ENCODE measurements at regions not wholly inside any gene's neighbourhood (a gene's known extent, or its start where the extent isn't known, plus 50 kb on each side); places are given as distances from the start of the nearest gene placed in this dataset.
"Not testable (repeated sequence)": the region's sequence is repeated elsewhere in the genome, so short reads cannot be mapped to it uniquely, and the experiment has no call there.

DNA sequence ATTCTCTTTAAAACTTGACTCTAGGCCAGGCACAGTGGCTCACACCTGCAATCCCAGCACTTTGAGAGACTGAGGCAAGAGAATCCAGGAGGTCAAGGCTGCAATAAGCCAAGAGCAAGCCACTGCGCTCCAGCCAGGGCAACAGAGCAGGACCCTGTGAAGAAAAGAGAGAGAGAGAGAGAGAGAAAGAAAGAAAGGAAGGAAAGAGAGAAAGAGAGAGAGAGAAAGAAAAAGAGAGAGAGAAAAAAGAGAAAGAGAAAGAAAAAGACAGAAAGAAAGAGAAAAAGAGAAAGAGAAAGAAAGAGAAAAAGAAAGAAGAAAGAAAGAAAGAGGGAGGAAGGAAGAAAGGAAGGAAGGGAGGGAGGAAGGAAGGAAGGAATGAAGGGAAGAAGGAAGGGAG, 76.7 kb downstream of the RIN2 start:
- DNase-seq (ENCODE audit: low spot score), result no peak

DNA sequence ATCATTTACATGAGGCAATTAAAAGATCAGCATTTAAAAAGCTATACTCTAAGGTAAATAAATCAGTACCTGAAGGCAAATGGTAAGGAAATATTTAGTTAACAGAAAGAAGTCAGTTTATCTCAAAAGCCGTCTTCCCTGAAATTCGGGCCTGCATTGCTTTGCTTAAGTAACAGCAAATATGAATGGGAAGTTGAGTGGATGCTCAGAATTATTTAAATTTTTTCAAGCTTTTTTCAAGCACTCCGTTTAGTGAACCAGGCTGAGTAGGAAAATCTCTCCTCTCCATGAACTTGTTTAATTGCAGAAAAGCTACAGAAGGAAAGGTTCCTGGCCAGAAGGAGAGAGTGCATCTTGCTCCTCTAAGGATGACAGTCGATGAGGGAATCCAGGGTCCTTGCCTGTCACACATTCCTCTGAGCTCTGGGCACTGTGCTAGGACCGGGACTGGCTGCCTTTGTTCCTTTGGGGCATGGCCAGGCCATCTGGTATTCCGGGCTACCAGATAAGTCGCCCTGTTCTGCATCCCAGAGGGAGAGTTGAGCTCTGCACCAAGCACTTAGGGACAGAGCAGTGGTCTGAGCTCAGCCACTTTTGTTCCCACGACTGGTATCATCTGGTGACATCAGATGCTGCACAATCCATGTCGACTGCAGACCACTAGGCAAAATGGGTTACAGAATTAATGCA, 77.6 kb downstream of the RIN2 start:
- DNase-seq (ENCODE audit: low spot score), result no peak

DNA sequence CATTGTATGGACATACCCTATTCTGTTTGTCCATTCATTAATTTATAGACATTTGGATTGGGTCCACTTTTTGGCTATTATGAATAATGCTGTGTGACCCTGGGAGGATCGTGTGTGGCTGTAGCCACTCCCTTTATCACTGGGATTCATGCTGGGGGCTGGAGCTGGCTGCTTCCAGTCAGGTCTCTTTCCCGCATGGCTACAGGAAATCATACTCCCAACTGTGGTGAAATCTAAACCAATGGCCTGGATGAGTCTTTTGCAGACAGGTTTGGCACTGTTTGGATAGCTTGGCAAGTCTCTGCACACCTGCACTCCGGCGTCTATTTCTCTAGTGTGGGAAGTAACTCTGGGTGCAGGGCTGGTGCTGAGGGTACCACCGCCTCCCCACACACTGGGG, 80.4 kb downstream of the RIN2 start:
- DNase-seq (ENCODE audit: low spot score), result no peak

DNA sequence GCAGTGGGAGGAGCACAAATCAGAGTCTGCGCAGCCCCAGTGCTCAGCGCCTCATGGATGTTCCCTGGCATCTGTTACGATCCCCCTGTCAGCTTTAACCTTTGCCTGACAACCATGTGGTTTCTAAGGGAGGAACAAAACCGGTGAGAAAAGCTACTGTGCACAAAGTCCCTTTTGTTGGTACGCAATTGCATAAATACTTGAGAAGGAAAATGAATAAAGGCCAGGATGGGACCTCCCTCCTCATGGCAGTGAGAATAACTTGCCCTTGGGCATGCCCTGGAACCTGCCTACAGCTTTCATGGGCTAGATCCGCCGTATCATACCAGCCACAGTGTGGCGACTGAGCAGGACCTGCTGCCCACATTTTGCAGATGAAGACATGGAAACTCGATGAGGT, 81.0 kb downstream of the RIN2 start:
- no peak for DNase-seq (ENCODE audit: low spot score)

DNA sequence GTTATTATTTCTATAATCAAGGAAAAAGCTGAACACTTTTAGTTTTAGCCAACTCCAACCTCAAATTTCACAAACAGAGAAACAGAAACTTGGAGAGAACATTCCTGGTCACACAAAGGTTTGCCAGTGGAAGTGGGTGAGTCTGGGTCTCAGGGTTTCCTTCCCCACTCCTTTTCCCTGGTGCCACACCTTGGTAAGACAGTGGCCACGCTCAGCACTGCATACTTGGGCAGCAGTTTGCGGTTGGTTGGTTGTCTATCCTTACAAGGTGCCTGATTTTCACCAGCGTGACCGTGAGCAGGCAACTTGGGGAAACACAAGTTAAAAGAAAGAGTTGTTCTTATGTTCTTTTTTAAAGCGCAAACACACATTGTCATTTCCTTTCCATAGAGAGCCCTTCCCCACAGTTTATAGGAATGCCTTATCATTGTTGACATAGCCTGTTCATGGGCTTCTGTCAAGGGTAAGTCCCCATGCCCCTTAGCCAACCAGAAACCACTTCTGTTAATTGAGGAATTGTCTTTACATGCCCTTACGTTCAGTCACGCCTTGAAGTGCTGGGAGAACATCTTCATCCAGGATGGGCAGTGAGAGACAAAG, 82.2 kb downstream of the RIN2 start:
- no peak for DNase-seq (ENCODE audit: low spot score)

DNA sequence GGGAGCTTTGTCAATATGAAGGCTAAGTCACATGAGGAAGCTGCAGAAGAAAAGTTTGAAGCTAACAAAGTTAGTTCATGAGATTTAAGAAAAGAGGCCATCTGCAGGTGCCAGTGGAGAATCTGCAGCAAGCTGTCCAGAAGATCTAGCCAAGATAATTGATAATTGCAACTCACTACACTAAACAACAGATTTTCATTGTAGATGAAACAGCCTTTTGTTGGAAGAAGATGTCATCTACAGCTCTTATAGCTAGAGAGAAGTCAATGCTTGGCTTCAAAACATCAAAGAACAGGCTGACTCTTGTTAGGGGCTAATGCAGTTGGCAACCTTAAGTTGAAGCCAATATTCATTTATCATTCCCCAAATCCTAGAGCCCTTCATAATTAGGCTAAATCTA, 83.7 kb downstream of the RIN2 start:
- no peak for DNase-seq (ENCODE audit: low spot score)

DNA sequence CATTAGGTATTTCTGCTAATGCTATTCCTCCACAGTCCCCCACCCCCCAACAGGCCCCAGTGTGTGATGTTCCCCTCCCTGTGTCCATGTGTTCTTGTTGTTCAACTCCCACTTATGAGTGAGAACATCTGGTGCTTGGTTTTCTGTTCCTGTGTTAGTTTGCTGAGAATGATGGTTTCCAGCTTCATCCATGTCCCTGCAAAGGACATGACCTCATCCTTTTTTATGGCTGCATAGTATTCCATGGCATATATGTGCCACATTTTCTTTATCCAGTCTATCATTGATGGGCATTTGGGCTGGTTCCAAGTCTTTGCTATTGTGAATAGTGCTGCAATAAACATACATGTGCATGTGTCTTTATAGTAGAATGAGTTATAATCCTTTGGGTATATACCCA, 86.8 kb downstream of the RIN2 start:
- not testable (repeated sequence) for DNase-seq (ENCODE audit: low spot score)

DNA sequence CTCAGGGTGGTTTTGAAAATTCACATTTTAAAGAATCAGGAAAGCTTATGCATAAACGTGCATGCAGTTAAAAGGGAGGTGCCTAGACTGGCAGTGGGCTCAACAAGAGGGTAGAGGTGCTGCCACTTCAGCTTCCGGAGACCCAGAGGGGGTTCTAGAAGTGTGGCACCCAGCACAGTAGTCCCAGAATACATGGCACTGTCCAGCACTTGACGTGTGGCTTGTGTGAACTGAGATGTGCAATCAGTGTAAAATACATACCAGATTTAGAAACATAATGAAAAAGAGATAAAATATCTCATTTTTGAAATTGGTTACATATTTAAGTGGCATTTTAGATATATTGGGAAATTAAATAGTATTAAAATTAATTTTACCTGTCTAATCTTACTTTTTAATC, 89.3 kb downstream of the RIN2 start:
- no peak for DNase-seq (ENCODE audit: low spot score)

DNA sequence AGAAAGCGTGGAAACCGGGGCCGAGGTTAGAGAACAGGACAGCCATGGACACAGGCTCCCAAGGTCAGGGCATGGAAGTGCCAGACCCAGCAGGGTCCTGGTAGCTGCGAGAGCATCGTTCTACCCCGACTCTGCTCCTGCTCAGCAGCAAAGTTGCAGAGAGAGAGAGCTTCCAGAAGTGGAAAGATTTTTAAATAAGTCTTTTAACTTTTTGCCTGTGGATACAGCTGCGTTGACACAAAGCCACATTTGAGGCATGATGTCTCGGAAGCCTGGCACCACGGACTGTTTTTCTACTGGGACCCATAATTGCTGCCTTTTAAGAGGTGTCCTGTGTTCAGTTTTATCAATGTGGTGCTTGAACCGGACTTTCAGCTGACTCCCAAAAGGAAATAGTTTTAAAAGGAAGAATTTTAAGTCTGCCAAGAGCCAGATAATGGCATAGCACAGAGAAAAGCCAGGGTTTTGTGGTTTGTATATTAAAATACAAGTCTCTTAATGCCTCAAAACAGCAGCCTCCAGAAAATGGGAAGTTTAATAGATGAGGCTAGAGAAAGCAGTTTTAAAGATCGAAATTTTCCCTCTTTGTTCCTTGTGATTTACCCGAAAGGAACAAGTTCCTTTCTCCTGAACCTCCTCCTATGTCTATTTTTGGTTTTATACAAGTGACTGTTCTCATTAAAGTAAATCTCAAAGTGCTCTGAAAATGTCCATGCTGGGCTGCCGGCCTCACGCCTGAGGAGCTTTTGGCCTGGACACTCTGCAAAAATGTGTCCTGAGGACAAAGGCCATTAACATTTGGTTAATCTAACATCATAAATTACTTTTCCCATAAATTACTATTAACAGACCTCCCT, 91.5 kb downstream of the RIN2 start:
- DNase-seq (ENCODE audit: low spot score), result no peak

DNA sequence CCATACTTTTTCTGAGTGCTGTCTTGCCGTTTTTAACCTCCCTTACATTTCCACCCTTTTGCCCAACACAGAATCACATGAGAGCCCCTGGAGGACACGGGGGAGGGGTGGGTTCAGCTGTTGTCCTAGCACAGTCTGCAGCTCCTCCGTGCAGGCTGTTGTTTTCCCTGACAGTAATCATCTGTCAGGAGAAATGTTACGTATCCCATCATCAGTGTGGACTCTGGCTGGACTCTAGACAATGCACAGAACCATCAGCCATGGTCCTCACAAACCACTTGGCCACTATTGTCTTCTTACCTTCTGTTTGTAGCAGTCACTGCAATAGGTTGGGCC, 92.1 kb downstream of the RIN2 start:
- no peak for DNase-seq (ENCODE audit: low spot score)

DNA sequence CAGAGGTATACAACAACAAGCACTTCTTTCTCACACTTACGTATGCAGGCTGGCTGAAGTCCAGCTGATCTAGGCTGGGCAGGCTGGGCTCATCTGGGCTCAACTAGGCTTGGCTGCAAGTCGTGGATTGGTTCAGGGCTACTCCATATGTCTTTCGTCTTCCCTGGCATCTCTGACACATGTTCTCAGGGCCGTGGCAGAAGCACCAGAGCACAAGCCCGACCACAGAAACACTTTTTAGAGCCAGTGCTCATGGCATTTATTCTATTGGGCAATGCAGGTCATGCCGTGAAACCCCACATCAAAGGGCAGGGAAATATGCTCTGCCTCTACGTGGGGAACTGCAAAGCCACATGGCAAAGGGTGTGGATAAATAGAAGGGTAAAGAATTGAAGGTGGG, 93.8 kb downstream of the RIN2 start:
- no peak for DNase-seq (ENCODE audit: low spot score)

DNA sequence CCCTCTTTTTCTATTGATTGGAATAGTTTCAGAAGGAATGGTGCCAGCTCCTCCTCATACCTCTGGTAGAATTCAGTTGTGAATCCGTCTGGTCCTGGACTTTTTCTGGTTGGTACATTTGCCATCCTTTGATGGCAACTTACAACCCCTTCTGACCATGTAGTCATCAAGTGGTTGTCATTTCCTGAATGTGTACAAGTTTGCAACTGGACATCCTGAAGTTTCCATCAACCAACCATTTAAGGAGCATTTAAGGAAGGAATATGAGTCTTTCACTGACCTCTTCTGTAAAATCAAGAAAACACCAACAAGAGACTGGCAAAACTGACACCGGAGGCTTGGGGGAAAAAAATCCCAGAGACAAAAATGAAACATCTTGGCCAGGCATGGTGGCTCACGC, 97.4 kb downstream of the RIN2 start:
- DNase-seq (ENCODE audit: low spot score), result no peak

DNA sequence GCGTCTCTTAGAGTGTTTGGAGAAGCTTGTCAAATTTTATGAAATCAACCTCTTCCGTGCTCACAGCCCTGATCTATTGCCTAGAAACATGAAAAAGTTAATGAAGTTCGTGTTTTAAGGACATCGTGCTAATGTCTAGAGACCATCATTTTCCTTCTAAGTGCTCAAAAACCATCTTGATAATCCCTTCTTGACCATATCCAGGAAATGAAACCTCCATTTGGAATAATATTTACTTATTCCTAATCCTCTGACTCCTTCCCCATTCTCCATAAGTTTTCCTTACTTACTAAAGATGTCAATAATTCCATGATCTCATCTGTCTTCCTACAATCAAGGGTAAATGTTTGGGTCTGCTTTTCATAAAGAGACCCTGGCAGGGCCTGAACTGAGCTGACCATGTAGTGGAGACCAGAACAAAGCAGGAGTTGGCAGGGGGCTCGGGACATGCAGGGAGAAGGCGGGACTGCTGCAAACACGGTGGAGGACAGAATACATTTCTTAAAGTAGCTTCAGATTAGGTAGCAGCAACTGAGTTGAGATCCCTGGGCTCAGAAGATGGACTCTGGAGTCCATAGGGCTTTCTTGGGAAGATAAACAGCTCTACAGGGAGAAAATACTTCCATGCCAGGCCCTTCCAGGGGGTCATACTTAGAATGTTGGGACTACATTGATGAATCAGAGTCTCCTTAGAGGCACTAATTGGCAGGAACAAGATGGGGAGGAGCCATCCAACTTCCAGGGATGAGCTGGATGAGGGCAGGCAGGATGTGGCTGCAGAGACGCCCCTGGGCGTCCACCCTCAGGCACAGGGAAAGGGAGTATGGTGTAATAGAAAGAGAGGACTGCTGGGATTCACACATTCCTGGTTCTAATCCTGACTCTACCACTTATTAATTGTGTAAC, 100.7 kb downstream of the RIN2 start:
- no peak for DNase-seq (ENCODE audit: low spot score)

DNA sequence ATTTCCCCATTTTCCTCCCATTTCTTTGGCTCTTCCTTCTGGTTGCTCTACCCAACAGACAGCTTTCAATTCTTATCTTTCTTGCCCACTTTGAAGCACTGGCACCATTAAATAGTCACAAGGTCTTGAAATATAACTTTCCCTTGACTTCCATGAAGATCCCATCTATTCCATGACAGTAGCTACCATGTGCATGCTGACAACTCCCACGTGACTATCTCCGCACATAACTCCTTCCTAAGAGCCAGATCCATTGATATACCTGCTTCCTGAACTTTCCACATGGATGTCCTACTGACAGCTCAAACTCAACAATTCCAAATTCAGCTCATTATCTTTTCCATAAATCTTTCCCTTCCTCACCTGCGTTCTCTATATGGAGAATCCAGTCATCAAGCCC, 101.4 kb downstream of the RIN2 start:
- DNase-seq (ENCODE audit: low spot score), result no peak

DNA sequence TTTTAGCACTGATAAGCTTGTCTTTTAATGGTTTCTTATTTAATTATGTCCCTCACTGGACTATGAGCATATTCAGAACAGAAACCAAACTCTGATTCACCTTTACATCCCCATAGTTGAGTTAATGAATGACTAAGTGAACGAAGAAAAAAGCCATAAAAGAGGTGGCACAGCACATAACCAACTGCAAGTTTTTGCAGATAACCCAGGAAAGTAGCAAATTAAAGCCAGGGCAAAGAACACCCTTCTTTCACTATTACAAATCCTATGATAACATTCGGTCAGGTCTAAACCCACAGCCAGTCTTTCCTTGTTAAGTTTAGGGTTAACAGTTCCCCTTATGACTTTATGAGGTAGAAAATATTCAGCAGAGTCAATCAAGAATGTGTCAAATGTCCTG, 102.7 kb downstream of the RIN2 start:
- no peak for DNase-seq (ENCODE audit: low spot score)

DNA sequence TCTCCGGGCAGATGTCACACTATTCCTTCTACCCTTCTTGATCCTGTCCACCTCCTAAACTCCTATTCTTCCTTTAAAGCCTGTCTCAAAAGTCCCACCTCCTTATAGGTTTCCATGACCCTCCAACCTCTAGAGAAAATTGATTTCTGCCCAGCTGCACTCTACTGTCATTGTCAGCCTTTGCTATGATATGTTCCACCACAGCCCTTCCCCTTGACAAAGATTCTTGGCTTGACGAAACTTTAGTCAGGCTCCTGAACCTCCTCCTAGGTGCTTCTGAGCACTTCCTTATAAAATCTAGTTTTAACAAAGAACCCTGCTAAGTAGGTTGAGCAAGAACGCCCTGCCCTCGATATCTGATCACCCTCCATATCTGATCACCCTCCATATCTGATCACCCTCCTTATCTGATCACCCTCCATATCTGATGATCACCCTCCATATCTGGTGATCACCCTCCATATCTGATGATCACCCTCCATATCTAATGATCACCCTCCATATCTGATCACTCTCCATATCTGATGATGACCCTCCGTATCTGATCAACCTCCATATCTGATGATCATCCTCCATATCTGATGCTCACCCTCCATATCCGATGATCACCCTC, 103.2 kb downstream of the RIN2 start:
- no peak for DNase-seq (ENCODE audit: low spot score)

DNA sequence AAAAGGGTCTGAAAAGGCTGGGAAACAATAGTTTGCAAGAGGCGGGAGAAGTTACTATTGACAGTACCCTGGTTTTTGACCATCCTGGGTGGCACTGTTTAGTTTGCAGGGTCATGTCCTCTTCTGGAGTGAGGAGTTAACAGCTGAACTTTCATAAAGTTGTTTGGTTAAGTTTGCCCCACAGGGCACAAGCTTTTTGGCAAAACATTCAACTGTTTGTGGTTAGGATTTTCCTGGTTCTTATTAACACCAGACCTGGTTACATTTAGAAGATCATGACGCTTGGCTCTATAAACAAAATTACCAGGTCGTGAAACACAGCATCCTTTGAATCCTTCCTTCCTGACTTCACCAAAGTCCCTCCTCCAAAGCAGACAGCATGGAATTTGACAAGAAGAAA, 106.1 kb downstream of the RIN2 start:
- no peak for DNase-seq (ENCODE audit: low spot score)

DNA sequence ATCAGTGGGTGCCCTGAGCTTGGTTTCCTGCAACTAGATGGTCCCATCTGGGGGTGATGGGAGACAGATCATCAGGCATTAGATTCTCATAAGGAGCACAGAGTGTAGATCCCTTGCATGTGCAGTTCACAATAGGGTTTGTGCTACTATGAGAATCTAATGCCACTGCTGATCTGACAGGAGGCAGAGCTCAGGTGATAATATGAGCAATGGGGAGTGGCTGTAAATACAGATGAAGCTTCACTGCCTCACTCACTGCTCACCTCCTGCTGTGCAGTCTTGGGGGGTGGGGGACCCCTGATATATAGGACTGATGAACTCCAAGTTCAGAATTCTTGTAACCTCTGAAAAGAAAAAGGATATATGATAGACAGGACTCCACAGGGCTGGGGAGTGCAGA, 108.0 kb downstream of the RIN2 start:
- no peak for DNase-seq (ENCODE audit: low spot score)

DNA sequence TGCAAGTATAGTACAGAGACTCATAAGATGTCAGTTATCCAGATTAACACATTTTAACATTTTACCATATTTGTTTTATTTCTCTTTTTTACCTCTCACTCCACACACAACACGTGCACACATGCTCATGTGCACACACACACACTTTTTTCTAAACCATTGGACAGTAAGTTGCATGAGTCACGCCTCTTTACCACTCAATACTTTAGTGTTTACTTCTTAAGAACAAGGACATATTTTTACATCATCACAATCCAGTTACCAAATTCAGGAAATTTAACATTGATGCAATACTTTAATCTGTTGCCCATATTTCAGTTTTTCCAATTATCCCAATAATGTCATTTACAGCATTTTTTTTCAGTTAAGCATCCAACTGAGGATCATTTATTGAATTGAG, 109.0 kb downstream of the RIN2 start:
- no peak for DNase-seq (ENCODE audit: low spot score)

DNA sequence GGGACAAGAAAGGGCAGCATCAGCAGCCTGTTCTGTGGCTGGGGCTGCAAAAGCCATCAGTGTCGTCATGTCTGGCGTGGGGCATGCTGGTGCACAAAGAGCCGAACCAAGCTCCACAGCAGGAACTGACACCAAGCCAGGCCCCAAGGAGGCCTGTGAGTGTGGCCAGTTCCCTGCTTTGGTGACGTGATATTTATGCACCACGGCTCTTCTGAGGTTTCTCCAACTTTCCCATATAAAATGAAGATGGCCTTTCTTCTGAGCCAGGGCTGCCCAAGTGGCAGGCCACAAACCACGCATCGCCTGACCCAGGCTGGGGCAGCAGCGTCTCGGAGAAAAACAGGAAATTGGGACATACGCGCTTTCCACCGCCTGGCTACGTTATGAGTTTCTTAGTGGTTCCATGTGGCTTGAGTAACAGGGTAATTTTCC, 109.9 kb downstream of the RIN2 start:
- DNase-seq (ENCODE audit: low spot score), result no peak

DNA sequence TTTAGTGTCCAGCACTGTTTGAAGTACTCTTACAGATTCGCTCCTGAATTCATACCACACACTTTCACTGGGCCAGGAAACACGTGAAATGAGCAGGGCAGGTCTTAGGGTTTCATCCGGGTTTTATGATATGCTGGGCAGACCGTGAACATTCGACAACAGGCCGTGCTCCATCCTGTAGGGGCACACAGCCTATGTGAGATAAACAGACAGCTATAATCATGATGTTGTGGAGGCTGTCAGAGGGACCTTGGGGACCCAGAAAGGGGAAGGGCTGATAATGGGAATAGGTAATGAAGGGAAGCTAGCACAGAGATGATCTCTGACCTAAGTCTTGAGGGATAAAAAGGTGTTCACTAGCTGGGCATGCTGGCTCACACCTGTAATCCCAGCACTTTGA, 110.4 kb downstream of the RIN2 start:
- DNase-seq (ENCODE audit: low spot score), result no peak

DNA sequence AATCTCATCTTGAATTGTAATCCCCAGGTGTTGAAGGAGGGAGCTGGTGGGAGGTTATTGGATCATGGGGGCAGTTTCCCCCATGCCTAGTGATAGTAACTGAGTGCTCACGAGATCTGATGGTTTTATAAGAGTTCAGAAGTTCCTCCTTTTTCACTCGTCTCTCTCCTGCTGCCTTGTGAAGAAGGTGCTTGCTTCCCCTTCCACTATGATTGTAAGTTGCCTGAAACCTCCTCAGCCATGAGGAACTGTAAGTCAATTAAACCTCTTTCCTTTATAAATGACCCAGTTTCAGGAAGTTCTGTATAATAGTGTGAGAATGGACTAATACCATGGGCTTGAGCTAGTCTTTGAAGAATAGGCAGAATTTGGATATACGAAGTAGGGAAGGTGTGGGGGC, 113.9 kb downstream of the RIN2 start:
- no peak for DNase-seq (ENCODE audit: low spot score)

All from CD4-positive, alpha-beta T cell treated with Interleukin-6 at 100 ng/mL for 8 hours (primary cell).